Thoracic aorta (tissue), 2 donors: ENCODE measurements at regions not wholly inside any gene's neighbourhood (a gene's known extent, or its start where the extent isn't known, plus 50 kb on each side); places are given as distances from the start of the nearest gene placed in this dataset.

Experiments used
- ATAC-seq: fragments of 150-250 bp; one replicate; pipeline ENCODE4 v1.8.0; 2017; ENCODE audit warnings: low read depth; ENCODE audit not compliant: insufficient number of reproducible peaks, low FRiP score
- DNase-seq: peaks from one replicate; pipeline ENCODE4 v3.0.0-alpha.2; 2020; ENCODE audit warnings: low spot score
- H3K27ac ChIP-seq, 2 donors: fragments of 200-600 bp; sonication (generic); 1 replicate in 1 of 2; 2 replicates in 1 of 2; pipeline ENCODE4 v1.5.1; 2016; ENCODE audit warnings: mild to moderate bottlenecking in 2 of 2, moderate library complexity in 2 of 2
- H3K27me3 ChIP-seq: fragments of 200-600 bp; sonication (generic); replicated peaks from 2 replicates; pipeline ENCODE4 v1.6.0; 2016; ENCODE audit warnings: mild to moderate bottlenecking; ENCODE audit not compliant: insufficient read depth
- H3K36me3 ChIP-seq: fragments of 200-600 bp; sonication (generic); one replicate; pipeline ENCODE4 v1.5.1; 2016
- H3K4me1 ChIP-seq, 2 donors: fragments of 200-600 bp; sonication (generic); 1 replicate in 1 of 2; 2 replicates in 1 of 2; pipeline versions ENCODE4 v1.5.1 to v1.6.0; 2016; ENCODE audit warnings: low read depth in 2 of 2, mild to moderate bottlenecking in 1 of 2; ENCODE audit not compliant: control insufficient read depth in 1 of 2
- H3K4me3 ChIP-seq: fragments of 200-600 bp; sonication (generic); 2 replicates; pipeline ENCODE4 v1.5.1; 2016; ENCODE audit warnings: mild to moderate bottlenecking
- H3K9me3 ChIP-seq: fragments of 200-600 bp; sonication (generic); 2 replicates; pipeline ENCODE4 v1.5.1; 2016
- CTCF ChIP-seq: fragments of 200-600 bp; sonication (generic); IDR thresholded peaks from one replicate; pipeline ENCODE4 v1.5.1; 2019; ENCODE audit warnings: antibody characterized with exemption

GRCh38 chr4:136554033-136554432 is 978.3 kb downstream of the PCDH18 start:
- no peak for TF ChIP-seq CTCF
- Histone ChIP-seq H3K27ac (no peak overlapping the region), H3K4me3 (no peak overlapping the region), H3K4me1 (no peaks in the 10 kb centered on the region), H3K9me3 (no peaks in the 10 kb centered on the region), H3K36me3 (no peaks in the 10 kb centered on the region), H3K27me3 (no peaks in the 10 kb centered on the region)
- DNase-seq = no peak
- ATAC-seq = no peak

GRCh38 chr4:136551753-136552152 is 980.5 kb downstream of the PCDH18 start:
- TF ChIP-seq CTCF = no peak
- no peaks in the 10 kb centered on the region for H3K27me3 ChIP-seq
- no peaks in the 10 kb centered on the region for H3K9me3 ChIP-seq
- no peak for ATAC-seq
- no peak overlapping the region for H3K27ac ChIP-seq
- H3K36me3 ChIP-seq = no peaks in the 10 kb centered on the region
- H3K4me1 ChIP-seq = no peaks in the 10 kb centered on the region
- no peak for DNase-seq
- H3K4me3 ChIP-seq = no peak overlapping the region

- ATAC-seq = no peak
- H3K27ac ChIP-seq = no peak overlapping the region
- no peak for DNase-seq
These were observed 991.5 kb downstream of the PCDH18 start for GRCh38 chr4:136540747-136541146.

GRCh38 chr4:136528131-136528530 is 1004.2 kb downstream of the PCDH18 start:
- H3K27ac ChIP-seq = no peak overlapping the region
- H3K27me3 ChIP-seq = no peaks in the 10 kb centered on the region
- no peaks in the 10 kb centered on the region for H3K9me3 ChIP-seq
- no peak for TF ChIP-seq CTCF
- ATAC-seq (no peak), DNase-seq (no peak)
- H3K4me3 ChIP-seq = no peak overlapping the region
- H3K4me1 ChIP-seq = no peaks in the 10 kb centered on the region
- H3K36me3 ChIP-seq = no peaks in the 10 kb centered on the region

More at GRCh38 chr4:136540747-136541146, 991.5 kb downstream of the PCDH18 start:
- TF ChIP-seq CTCF = no peak
- H3K4me3 ChIP-seq = no peak overlapping the region
- no peaks in the 10 kb centered on the region for H3K27me3 ChIP-seq
- no peaks in the 10 kb centered on the region for H3K36me3 ChIP-seq
- H3K4me1 ChIP-seq = no peaks in the 10 kb centered on the region
- no peaks in the 10 kb centered on the region for H3K9me3 ChIP-seq

- Histone ChIP-seq H3K9me3 (no peaks in the 10 kb centered on the region), H3K4me3 (no peak overlapping the region), H3K36me3 (no peaks in the 10 kb centered on the region), H3K27ac (no peak overlapping the region), H3K4me1 (no peaks in the 10 kb centered on the region), H3K27me3 (no peaks in the 10 kb centered on the region)
- no peak for TF ChIP-seq CTCF
- ATAC-seq (no peak), DNase-seq (no peak)
These were observed 1005.8 kb downstream of the PCDH18 start for GRCh38 chr4:136526517-136526916.
